8988T (cell line): ENCODE measurements at regions not wholly inside any gene's neighbourhood (a gene's known extent, or its start where the extent isn't known, plus 50 kb on each side); places are given as distances from the start of the nearest gene placed in this dataset.

ENCODE experiments used
- DNase-seq: peaks from one replicate; pipeline ENCODE4 v3.0.0; 2011

GRCh38 chr1:55839221-55839620 lies 624.1 kb upstream of the USP24 start:
- no peak for DNase-seq

GRCh38 chr1:55836086-55836485 lies 620.9 kb upstream of the USP24 start:
- DNase-seq, result no peak

GRCh38 chr1:55833529-55834091 lies 618.4 kb upstream of the USP24 start:
- no peak for DNase-seq

- no peak for DNase-seq
These were observed 616.6 kb upstream of the USP24 start for GRCh38 chr1:55831759-55832158.

GRCh38 chr1:55828044-55828443 lies 612.9 kb upstream of the USP24 start:
- no peak for DNase-seq

- no peak for DNase-seq
These were observed 612.2 kb upstream of the USP24 start for GRCh38 chr1:55827350-55827749.

GRCh38 chr1:55826381-55827080 lies 611.4 kb upstream of the USP24 start:
- no peak for DNase-seq

- DNase-seq, result no peak
These were observed 610.3 kb upstream of the USP24 start for GRCh38 chr1:55825461-55825860.

- no peak for DNase-seq
These were observed 609.1 kb upstream of the USP24 start for GRCh38 chr1:55824251-55824640.

GRCh38 chr1:55823541-55824250 lies 608.5 kb upstream of the USP24 start:
- no peak for DNase-seq

- no peak for DNase-seq
These were observed 607.7 kb upstream of the USP24 start for GRCh38 chr1:55822891-55823290.

- no peak for DNase-seq
These were observed 606.1 kb upstream of the USP24 start for GRCh38 chr1:55821234-55821633.

GRCh38 chr1:55820501-55820900 lies 605.3 kb upstream of the USP24 start:
- no peak for DNase-seq

- no peak for DNase-seq
These were observed 603.8 kb upstream of the USP24 start for GRCh38 chr1:55819011-55819410.

- no peak for DNase-seq
These were observed 601.6 kb upstream of the USP24 start for GRCh38 chr1:55816456-55817426.

GRCh38 chr1:55815745-55816455 lies 600.7 kb upstream of the USP24 start:
- no peak for DNase-seq

GRCh38 chr1:55814967-55815366 lies 599.8 kb upstream of the USP24 start:
- no peak for DNase-seq

- no peak for DNase-seq
These were observed 598.5 kb upstream of the USP24 start for GRCh38 chr1:55813618-55814017.

- DNase-seq, result no peak
These were observed 597.1 kb upstream of the USP24 start for GRCh38 chr1:55812281-55812680.

GRCh38 chr1:55808263-55808662 lies 593.1 kb upstream of the USP24 start:
- DNase-seq, result no peak

- no peak for DNase-seq
These were observed 588.3 kb upstream of the USP24 start for GRCh38 chr1:55803429-55803828.

- DNase-seq, result no peak
These were observed 586.3 kb upstream of the USP24 start for GRCh38 chr1:55801481-55801880.

- DNase-seq, result no peak
These were observed 585.3 kb upstream of the USP24 start for GRCh38 chr1:55800503-55800902.
